ENCODE measurements at regions not wholly inside any gene's neighbourhood (a gene's known extent, or its start where the extent isn't known, plus 50 kb on each side); places are given as distances from the start of the nearest gene placed in this dataset.
A peak's percentile ranks its signal among the peaks of the same experiment; 100 is the strongest.

- intact Hi-C loops (cut with DNase I, micrococcal nuclease) = no loop called here
- peak overlapping the region; percentile 94 for H3K27ac Mint-ChIP-seq
- POLR2A ChIA-PET = interaction anchor here (1.0 to 1.9 kb wide), 2 partner anchors 14 to 173 kb away, joined by 3 to 9 read pairs; no protein-coding TSS in a partner anchor
Measured at GRCh38 chr13:40492511-40492910, 173.9 kb downstream of the FOXO1 start.

DNA sequence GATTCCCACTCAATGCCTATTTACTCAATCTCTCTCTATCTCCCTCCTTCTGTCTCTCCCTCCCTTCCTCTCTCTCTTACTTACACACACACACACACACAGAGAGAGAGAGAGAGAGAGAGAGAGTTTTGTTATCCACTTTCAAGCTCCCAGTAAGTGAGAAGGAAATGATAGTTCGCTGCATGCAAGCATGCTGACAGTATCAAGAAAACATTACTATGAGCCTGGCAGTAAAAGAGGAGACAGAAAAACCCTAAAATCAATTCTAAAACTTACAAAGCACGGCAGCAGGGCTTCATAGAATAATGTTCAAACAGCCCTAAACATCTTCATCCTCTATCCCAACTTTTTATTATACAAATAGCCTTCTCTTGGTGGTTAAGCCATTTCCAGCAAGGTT is 171.9 kb downstream of the FOXO1 start:
- ChIA-PET POLR2A (interaction anchor here (0.6 to 2.1 kb wide), 20 partner anchors 9 to 557 kb away, joined by 3 to 38 read pairs (median 5); partner anchors contain the start of gene FOXO1), CTCF (interaction anchor here (1.3 kb wide), 1 partner anchor 11 kb away, joined by 5 read pairs; no protein-coding TSS in a partner anchor)
- ATAC-seq (ENCODE audit: poor library complexity) (peak; percentile 55), DNase-seq (peak in 4 of 14 experiments; percentile 48 to 68 (median 64))
- H3K27me3 ChIP-seq (ENCODE audit: control insufficient read depth in 1 of 2, insufficient read depth in 2 of 2, low read length in 2 of 2) = no peaks in the 10 kb centered on the region
- intact Hi-C loops (cut with DNase I, micrococcal nuclease) = no loop called here
- Mint-ChIP-seq H3K4me1 (ENCODE audit: low read depth) (peaks cover 84% of the 10 kb centered on the region), H3K36me3 (ENCODE audit: low read depth) (peaks cover 5% of the 10 kb centered on the region), H3K27ac (peak overlapping the region; percentile 94), H3K27me3 (no peaks in the 10 kb centered on the region), H3K9me3 (peaks cover 2% of the 10 kb centered on the region), H3K4me3 (peak overlapping the region; percentile 86)
- peak overlapping the region; percentile 28 for H3K4me3 ChIP-seq (ENCODE audit: low read length)
- no peaks in the 10 kb centered on the region for H3K9me3 ChIP-seq (ENCODE audit: control insufficient read depth in 1 of 2, insufficient read depth in 1 of 2, low read length in 2 of 2)
- peak overlapping the region; percentile 50 to 55 for H3K27ac ChIP-seq (ENCODE audit: low read depth in 1 of 2, low read length in 2 of 2)
- TF ChIP-seq, protein P1, sequence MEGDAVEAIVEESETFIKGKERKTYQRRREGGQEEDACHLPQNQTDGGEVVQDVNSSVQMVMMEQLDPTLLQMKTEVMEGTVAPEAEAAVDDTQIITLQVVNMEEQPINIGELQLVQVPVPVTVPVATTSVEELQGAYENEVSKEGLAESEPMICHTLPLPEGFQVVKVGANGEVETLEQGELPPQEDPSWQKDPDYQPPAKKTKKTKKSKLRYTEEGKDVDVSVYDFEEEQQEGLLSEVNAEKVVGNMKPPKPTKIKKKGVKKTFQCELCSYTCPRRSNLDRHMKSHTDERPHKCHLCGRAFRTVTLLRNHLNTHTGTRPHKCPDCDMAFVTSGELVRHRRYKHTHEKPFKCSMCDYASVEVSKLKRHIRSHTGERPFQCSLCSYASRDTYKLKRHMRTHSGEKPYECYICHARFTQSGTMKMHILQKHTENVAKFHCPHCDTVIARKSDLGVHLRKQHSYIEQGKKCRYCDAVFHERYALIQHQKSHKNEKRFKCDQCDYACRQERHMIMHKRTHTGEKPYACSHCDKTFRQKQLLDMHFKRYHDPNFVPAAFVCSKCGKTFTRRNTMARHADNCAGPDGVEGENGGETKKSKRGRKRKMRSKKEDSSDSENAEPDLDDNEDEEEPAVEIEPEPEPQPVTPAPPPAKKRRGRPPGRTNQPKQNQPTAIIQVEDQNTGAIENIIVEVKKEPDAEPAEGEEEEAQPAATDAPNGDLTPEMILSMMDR (IDR thresholded peaks at IDR 0.05) = no peak
- no peaks in the 10 kb centered on the region for H3K36me3 ChIP-seq (ENCODE audit: insufficient read depth, low read length)
- H3K4me1 ChIP-seq (ENCODE audit: insufficient read depth, low read length) = peaks cover 67% of the 10 kb centered on the region

More at GRCh38 chr13:40492511-40492910, 173.9 kb downstream of the FOXO1 start:
- H3K27ac ChIP-seq (ENCODE audit: low read depth in 1 of 2, low read length in 2 of 2) = peak overlapping the region in 1 of 2 donors; percentile 44
- DNase-seq = no peak
- no peaks in the 10 kb centered on the region for H3K27me3 Mint-ChIP-seq
- H3K4me3 ChIP-seq (ENCODE audit: low read length) = no peak overlapping the region
- no peaks in the 10 kb centered on the region for H3K9me3 ChIP-seq (ENCODE audit: control insufficient read depth in 1 of 2, insufficient read depth in 1 of 2, low read length in 2 of 2)
- TF ChIP-seq, protein P1 (IDR thresholded peaks at IDR 0.05) = no peak
- peaks cover 91% of the 10 kb centered on the region for H3K4me1 Mint-ChIP-seq (ENCODE audit: low read depth)
- H3K4me1 ChIP-seq (ENCODE audit: insufficient read depth, low read length) = peaks cover 74% of the 10 kb centered on the region
- no peaks in the 10 kb centered on the region for H3K27me3 ChIP-seq (ENCODE audit: control insufficient read depth in 1 of 2, insufficient read depth in 2 of 2, low read length in 2 of 2)
- H3K9me3 Mint-ChIP-seq = peaks cover 2% of the 10 kb centered on the region
- CTCF ChIA-PET = interaction anchor here (1.0 kb wide), 1 partner anchor 423 kb away, joined by 3 read pairs; no protein-coding TSS in a partner anchor
- H3K4me3 Mint-ChIP-seq = no peak overlapping the region
- H3K36me3 ChIP-seq (ENCODE audit: insufficient read depth, low read length) = no peaks in the 10 kb centered on the region
- no peak for ATAC-seq (ENCODE audit: poor library complexity)
- H3K36me3 Mint-ChIP-seq (ENCODE audit: low read depth) = peaks cover 5% of the 10 kb centered on the region

DNA sequence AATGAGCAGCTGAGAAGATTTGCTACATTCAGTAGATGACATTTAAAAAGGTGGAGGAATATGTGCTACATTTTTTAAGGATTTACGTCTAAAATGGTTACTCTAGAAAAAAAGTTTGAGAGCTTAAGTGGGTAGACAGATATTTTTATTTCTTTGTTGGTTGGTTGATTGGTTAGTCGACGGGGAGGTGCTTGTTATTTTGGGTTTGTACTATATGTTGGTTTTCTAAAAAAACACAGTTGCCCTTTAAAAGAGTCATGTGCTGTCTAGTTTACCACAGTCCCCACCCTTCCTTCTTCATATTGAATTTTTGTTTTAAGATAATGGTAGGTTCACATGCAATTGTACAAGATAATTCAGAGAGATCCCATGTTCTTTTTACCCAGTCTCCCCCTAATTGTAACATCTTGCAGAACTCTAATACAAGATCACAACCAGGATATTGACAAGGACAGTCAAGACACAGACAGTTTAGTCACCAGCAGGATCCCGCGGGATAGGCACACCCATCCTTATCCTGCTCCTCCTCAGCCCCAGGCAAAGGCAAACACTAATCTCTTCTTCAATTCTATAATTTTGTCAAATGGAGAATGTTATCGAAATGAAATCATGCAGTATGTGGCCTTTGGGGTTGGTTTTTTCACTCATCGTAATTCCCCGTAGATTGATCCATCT is 171.4 kb downstream of the FOXO1 start:
- POLR2A ChIA-PET = interaction anchor here (0.6 to 2.1 kb wide), 19 partner anchors 10 to 558 kb away, joined by 3 to 38 read pairs (median 5); partner anchors contain the start of gene FOXO1
- peaks cover 5% of the 10 kb centered on the region for H3K36me3 Mint-ChIP-seq (ENCODE audit: low read depth)
- DNase-seq (peak in 4 of 14 experiments; percentile 43 to 82 (median 67)), ATAC-seq (ENCODE audit: poor library complexity) (peak; percentile 83)
- Histone ChIP-seq H3K9me3 (ENCODE audit: control insufficient read depth in 1 of 2, insufficient read depth in 1 of 2, low read length in 2 of 2) (no peaks in the 10 kb centered on the region), H3K4me1 (ENCODE audit: insufficient read depth, low read length) (peaks cover 62% of the 10 kb centered on the region), H3K4me3 (ENCODE audit: low read length) (peak overlapping the region; percentile 28), H3K27me3 (ENCODE audit: control insufficient read depth in 1 of 2, insufficient read depth in 2 of 2, low read length in 2 of 2) (no peaks in the 10 kb centered on the region), H3K27ac (ENCODE audit: low read depth in 1 of 2, low read length in 2 of 2) (peak overlapping the region; percentile 50 to 55), H3K36me3 (ENCODE audit: insufficient read depth, low read length) (no peaks in the 10 kb centered on the region)
- H3K4me1 Mint-ChIP-seq (ENCODE audit: low read depth) = peaks cover 79% of the 10 kb centered on the region
- intact Hi-C loops (cut with DNase I, micrococcal nuclease) = loop anchor here (1.0 to 5.0 kb wide), 2 partner anchors 10 to 42 kb away; no protein-coding TSS in a partner anchor
- H3K9me3 Mint-ChIP-seq = peaks cover 2% of the 10 kb centered on the region
- TF ChIP-seq, protein P1 (IDR thresholded peaks at IDR 0.05) = no peak
- CTCF ChIA-PET = interaction anchor here (1.3 kb wide), 1 partner anchor 11 kb away, joined by 5 read pairs; no protein-coding TSS in a partner anchor
- H3K27me3 Mint-ChIP-seq = no peaks in the 10 kb centered on the region
- H3K4me3 Mint-ChIP-seq = peak overlapping the region; percentile 86
- peak overlapping the region; percentile 94 for H3K27ac Mint-ChIP-seq
